ENCODE measurements at regions not wholly inside any gene's neighbourhood (a gene's known extent, or its start where the extent isn't known, plus 50 kb on each side); places are given as distances from the start of the nearest gene placed in this dataset.

DNA sequence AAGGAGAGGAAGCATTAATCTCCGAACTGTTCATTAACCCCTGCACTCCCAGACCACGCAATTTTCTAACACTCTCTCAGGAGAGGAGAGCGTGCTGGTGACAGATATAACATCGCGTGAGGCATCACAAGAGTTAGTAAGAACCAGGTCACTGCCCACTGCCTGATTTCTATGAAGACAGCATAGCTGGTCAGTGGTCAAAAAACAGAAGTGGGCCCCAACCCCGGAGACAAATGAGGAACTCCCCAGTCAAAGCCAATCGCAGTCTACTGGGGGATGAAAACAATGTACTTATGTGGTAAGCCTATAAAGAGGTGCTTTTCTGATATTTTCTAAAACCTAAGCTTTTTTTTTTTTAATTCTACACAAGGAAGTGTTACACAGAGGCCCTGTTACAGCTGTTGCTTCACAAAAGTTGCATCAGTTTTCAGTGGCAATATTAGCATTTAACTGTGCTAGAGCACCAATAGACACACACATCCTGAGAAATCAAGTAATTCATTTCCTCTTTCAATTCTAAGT is 231.8 kb upstream of the IRF2BP2 start:
- Histone ChIP-seq H3K36me3 (replicated peaks in 1 of 2; ENCODE audit: control extremely low read depth in 1 of 2, control insufficient read depth in 1 of 2, extremely low read depth in 1 of 2, insufficient read depth in 2 of 2, low read length in 1 of 2) (no peaks in the 10 kb centered on the region), H3K9ac (ENCODE audit: low read length) (no peak overlapping the region), H3K4me3 (ENCODE audit: control extremely low read depth in 1 of 5, extremely low read depth in 1 of 5, insufficient read depth in 1 of 5, low read depth in 2 of 5, low read length in 4 of 5) (no peak overlapping the region), H4K20me1 (ENCODE audit: control insufficient read depth, insufficient read depth, low read length, poor library complexity, severe bottlenecking) (no peaks in the 10 kb centered on the region), H3K4me2 (replicated peaks; ENCODE audit: low read depth, low read length, poor library complexity, severe bottlenecking) (peak overlapping the region; percentile 34), H3K9me3 (ENCODE audit: control extremely low read depth in 1 of 3, control insufficient read depth in 2 of 3, insufficient read depth in 1 of 3, low read length in 2 of 3) (no peaks in the 10 kb centered on the region), H3K79me2 (ENCODE audit: control insufficient read depth, insufficient read depth, low read length) (no peaks in the 10 kb centered on the region), H2AFZ (ENCODE audit: insufficient read depth, low read depth, low read length, poor library complexity, severe bottlenecking) (no peak overlapping the region), H3K27ac (ENCODE audit: low read length in 2 of 2) (no peak overlapping the region), H3K27me3 (replicated peaks in 1 of 4; ENCODE audit: control extremely low read depth in 1 of 4, control insufficient read depth in 3 of 4, insufficient read depth in 4 of 4, low read length in 3 of 4) (no peaks in the 10 kb centered on the region), H3K4me1 (ENCODE audit: control insufficient read depth in 2 of 2, insufficient read depth in 2 of 2, low read length in 2 of 2) (peaks cover 25 to 33% of the 10 kb centered on the region in 2 donors)
- ChIA-PET POLR2A (no interaction called here), CTCF (interaction anchor here (1.4 kb wide), 1 partner anchor 137 kb away, joined by 5 read pairs; no protein-coding TSS in a partner anchor)
- ATAC-seq (ENCODE audit: low read depth) (peak; percentile 42), DNase-seq (peak; percentile 29)
- Mint-ChIP-seq H3K4me3 (peak overlapping the region; percentile 23), H3K27ac (no peak overlapping the region), H3K9me3 (ENCODE audit: insufficient read depth) (no peaks in the 10 kb centered on the region), H3K27me3 (no peaks in the 10 kb centered on the region), H3K4me1 (peaks cover 40% of the 10 kb centered on the region)
- WGBS (ENCODE audit: insufficient coverage) = 68% methylated on average over 4 of the region's 7 CpGs
- TF ChIP-seq, protein P1, sequence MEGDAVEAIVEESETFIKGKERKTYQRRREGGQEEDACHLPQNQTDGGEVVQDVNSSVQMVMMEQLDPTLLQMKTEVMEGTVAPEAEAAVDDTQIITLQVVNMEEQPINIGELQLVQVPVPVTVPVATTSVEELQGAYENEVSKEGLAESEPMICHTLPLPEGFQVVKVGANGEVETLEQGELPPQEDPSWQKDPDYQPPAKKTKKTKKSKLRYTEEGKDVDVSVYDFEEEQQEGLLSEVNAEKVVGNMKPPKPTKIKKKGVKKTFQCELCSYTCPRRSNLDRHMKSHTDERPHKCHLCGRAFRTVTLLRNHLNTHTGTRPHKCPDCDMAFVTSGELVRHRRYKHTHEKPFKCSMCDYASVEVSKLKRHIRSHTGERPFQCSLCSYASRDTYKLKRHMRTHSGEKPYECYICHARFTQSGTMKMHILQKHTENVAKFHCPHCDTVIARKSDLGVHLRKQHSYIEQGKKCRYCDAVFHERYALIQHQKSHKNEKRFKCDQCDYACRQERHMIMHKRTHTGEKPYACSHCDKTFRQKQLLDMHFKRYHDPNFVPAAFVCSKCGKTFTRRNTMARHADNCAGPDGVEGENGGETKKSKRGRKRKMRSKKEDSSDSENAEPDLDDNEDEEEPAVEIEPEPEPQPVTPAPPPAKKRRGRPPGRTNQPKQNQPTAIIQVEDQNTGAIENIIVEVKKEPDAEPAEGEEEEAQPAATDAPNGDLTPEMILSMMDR (IDR thresholded peaks at IDR 0.05) = no peak
- TF ChIP-seq EZH2 (IDR thresholded peaks at IDR 0.05; ENCODE audit: borderline replicate concordance, insufficient read depth, low read depth, low read length, poor library complexity, severe bottlenecking) = no peak
- intact Hi-C loops (cut with micrococcal nuclease) = loop anchor here (2.0 to 10.0 kb wide), 5 partner anchors 41 to 241 kb away; partner anchors contain the start of gene IRF2BP2

DNA sequence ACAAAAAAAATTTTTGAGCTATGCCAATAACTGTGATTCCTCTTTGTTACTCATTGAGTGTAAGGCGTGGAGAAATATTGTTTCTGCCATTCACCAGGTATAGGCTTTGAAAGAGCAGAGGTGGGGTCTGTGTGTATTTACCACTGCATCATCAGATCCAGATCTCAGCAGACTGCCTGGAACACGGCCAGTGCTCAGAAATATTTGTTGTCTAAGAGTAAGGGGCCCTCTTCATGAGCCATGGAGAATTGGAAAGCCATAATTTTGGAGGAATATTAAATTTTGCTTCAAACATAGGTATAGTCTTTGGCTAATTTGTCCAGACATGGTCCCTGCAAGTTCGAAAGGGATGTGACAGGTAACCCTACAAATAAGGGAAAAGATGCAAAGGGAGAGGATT is 231.3 kb upstream of the IRF2BP2 start:
- H3K4me1 ChIP-seq (ENCODE audit: control insufficient read depth in 2 of 2, insufficient read depth in 2 of 2, low read length in 2 of 2) = peaks cover 25 to 33% of the 10 kb centered on the region in 2 donors
- TF ChIP-seq, protein P1 (IDR thresholded peaks at IDR 0.05) = no peak
- no peak for TF ChIP-seq EZH2 (IDR thresholded peaks at IDR 0.05; ENCODE audit: borderline replicate concordance, insufficient read depth, low read depth, low read length, poor library complexity, severe bottlenecking)
- ATAC-seq (ENCODE audit: low read depth) = no peak
- H3K27me3 ChIP-seq (replicated peaks in 1 of 4; ENCODE audit: control extremely low read depth in 1 of 4, control insufficient read depth in 3 of 4, insufficient read depth in 4 of 4, low read length in 3 of 4) = no peaks in the 10 kb centered on the region
- DNase-seq = no peak
- no peak overlapping the region for H3K4me2 ChIP-seq (replicated peaks; ENCODE audit: low read depth, low read length, poor library complexity, severe bottlenecking)
- Mint-ChIP-seq H3K27ac (no peak overlapping the region), H3K9me3 (ENCODE audit: insufficient read depth) (no peaks in the 10 kb centered on the region), H3K27me3 (no peaks in the 10 kb centered on the region), H3K4me3 (no peak overlapping the region), H3K4me1 (peaks cover 40% of the 10 kb centered on the region)
- 93% methylated on average over 3 of the region's 3 CpGs for WGBS (ENCODE audit: insufficient coverage)
- no peaks in the 10 kb centered on the region for H4K20me1 ChIP-seq (ENCODE audit: control insufficient read depth, insufficient read depth, low read length, poor library complexity, severe bottlenecking)
- ChIA-PET CTCF (no interaction called here), POLR2A (no interaction called here)
- no peak overlapping the region for H2AFZ ChIP-seq (ENCODE audit: insufficient read depth, low read depth, low read length, poor library complexity, severe bottlenecking)
- no peak overlapping the region for H3K9ac ChIP-seq (ENCODE audit: low read length)
- H3K79me2 ChIP-seq (ENCODE audit: control insufficient read depth, insufficient read depth, low read length) = no peaks in the 10 kb centered on the region
- intact Hi-C loops (cut with micrococcal nuclease) = loop anchor here (5.0 to 10.0 kb wide), 4 partner anchors 41 to 241 kb away; partner anchors contain the start of gene IRF2BP2
- no peak overlapping the region for H3K27ac ChIP-seq (ENCODE audit: low read length in 2 of 2)
- no peaks in the 10 kb centered on the region for H3K9me3 ChIP-seq (ENCODE audit: control extremely low read depth in 1 of 3, control insufficient read depth in 2 of 3, insufficient read depth in 1 of 3, low read length in 2 of 3)
- H3K36me3 ChIP-seq (replicated peaks in 1 of 2; ENCODE audit: control extremely low read depth in 1 of 2, control insufficient read depth in 1 of 2, extremely low read depth in 1 of 2, insufficient read depth in 2 of 2, low read length in 1 of 2) = no peaks in the 10 kb centered on the region
- no peak overlapping the region for H3K4me3 ChIP-seq (ENCODE audit: control extremely low read depth in 1 of 5, extremely low read depth in 1 of 5, insufficient read depth in 1 of 5, low read depth in 2 of 5, low read length in 4 of 5)
